ENCODE measurements at regions not wholly inside any gene's neighbourhood (a gene's known extent, or its start where the extent isn't known, plus 50 kb on each side); places are given as distances from the start of the nearest gene placed in this dataset.

DNA sequence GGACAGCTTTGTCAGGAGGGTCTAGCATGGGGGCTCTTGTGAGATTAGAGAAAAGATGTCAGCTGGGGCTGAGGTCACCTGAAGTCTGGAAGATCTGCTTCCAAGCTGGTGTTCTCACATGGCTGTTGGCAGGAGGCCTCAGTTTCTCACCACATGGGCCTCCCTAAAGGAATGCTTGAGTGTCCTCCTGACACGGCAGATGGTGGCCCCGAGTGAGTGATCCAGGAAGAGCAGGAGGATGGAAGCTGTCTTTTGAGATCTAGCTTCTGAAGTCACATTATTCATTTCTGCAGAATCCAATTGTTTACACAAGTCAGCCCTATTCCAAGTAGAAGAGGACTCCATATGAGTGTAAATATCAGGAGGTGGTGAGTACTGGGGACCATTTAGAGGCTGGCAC lies 344.0 kb upstream of the PROK2 start:
- Mint-ChIP-seq H3K4me1 (ENCODE audit: low read depth in 2 of 2) (no peaks in the 10 kb centered on the region), H3K27ac (no peak overlapping the region), H3K36me3 (no peaks in the 10 kb centered on the region)

DNA sequence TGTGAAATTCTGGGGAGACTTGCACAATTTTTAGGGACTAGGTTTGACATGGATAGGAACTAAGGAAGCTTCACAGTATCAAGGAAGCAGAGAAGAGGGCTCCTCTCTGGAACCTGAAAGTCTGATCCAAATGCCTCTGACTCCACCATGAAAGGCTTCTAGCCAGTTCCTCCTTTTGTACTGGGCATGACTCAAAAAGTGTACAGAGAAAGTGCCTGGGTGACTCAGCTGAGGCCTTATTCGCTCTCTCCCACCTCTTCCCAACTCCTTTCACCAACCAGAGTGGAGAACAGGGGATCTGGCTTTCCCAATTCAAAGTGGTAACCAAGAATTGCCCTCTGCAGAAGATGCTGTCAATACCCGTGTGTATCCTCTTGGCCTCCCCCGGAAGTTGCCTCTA lies 342.9 kb upstream of the PROK2 start:
- no peak for ATAC-seq
- Mint-ChIP-seq H3K9me3 (no peaks in the 10 kb centered on the region), H3K27me3 (peaks cover 8 to 22% of the 10 kb centered on the region in 2 donors), H3K4me1 (ENCODE audit: low read depth in 2 of 2) (no peaks in the 10 kb centered on the region), H3K36me3 (no peaks in the 10 kb centered on the region), H3K27ac (no peak overlapping the region), H3K4me3 (no peak overlapping the region)
- DNase-seq (ENCODE audit: low spot score), result no peak

More for the DNA sequence above, 344.0 kb upstream of the PROK2 start:
- H3K27me3 Mint-ChIP-seq, result peaks cover 5 to 27% of the 10 kb centered on the region in 2 donors
- ATAC-seq (no peak), DNase-seq (ENCODE audit: low spot score) (no peak)
- no peak overlapping the region for H3K4me3 Mint-ChIP-seq
- H3K9me3 Mint-ChIP-seq, result no peaks in the 10 kb centered on the region

DNA sequence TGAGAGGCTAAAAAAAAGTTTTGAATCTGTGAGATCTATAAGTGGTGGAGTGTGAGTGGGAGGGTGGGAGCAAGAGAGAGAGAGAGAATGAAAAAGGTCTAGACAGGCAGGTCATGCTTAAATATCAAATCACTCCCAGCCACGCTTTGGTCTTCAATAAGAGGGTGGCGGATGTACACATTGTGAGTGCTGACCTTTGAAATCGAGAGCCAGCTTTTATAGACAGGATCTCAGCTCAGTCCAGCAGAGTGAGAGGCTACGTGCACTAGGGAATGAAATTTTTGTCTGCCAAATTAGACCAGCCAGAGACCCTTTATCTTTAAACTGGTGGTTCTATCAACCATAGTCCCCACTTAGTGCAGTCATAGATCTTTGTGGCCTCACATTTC lies 342.3 kb upstream of the PROK2 start:
- no peak overlapping the region for H3K27ac Mint-ChIP-seq
- H3K27me3 Mint-ChIP-seq, result peaks cover 8 to 22% of the 10 kb centered on the region in 2 donors
- H3K9me3 Mint-ChIP-seq, result no peaks in the 10 kb centered on the region
- no peak for DNase-seq (ENCODE audit: low spot score)
- ATAC-seq, result no peak
- no peaks in the 10 kb centered on the region for H3K4me1 Mint-ChIP-seq (ENCODE audit: low read depth in 2 of 2)
- no peak overlapping the region for H3K4me3 Mint-ChIP-seq
- no peaks in the 10 kb centered on the region for H3K36me3 Mint-ChIP-seq

DNA sequence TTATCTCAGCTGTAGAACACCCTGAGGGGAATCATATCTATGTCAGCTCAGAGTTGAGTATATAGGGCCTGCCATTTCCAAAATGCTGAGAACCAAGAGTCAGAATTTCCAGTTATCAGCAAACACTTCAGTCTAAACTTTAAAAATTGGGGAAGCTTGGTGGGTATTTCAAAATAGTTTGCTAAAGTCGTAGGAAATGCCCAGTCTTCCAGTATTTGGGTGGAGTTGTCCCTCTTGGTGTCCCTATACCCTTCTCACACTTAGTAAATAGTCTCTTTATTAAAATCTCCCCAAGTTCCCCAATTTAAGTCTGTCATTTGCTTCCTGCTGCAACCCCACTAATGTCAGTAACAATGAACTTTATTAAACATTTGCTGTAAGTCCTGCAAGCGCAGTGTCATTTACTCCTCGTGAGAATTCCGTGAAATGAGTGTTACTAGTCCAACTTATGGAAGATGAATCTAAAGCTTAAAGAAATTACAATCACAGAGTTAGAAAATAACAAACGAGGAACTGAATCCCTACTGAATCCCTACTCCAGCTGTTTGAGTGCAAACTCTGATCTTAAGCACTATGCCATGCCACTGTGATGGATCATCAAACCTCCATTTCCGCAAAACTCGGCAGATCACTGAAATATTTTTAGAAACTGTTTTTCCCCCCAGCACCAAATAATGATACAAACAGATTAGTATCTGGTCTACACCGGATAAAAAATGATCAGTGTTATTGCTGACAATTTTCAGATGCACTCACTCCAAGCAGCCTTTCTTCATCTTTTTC lies 341.7 kb upstream of the PROK2 start:
- Mint-ChIP-seq H3K4me1 (ENCODE audit: low read depth in 2 of 2) (no peaks in the 10 kb centered on the region), H3K27ac (no peak overlapping the region), H3K4me3 (no peak overlapping the region), H3K9me3 (no peaks in the 10 kb centered on the region), H3K36me3 (no peaks in the 10 kb centered on the region), H3K27me3 (peaks cover 8 to 22% of the 10 kb centered on the region in 2 donors)
- ATAC-seq (no peak), DNase-seq (ENCODE audit: low spot score) (no peak)

DNA sequence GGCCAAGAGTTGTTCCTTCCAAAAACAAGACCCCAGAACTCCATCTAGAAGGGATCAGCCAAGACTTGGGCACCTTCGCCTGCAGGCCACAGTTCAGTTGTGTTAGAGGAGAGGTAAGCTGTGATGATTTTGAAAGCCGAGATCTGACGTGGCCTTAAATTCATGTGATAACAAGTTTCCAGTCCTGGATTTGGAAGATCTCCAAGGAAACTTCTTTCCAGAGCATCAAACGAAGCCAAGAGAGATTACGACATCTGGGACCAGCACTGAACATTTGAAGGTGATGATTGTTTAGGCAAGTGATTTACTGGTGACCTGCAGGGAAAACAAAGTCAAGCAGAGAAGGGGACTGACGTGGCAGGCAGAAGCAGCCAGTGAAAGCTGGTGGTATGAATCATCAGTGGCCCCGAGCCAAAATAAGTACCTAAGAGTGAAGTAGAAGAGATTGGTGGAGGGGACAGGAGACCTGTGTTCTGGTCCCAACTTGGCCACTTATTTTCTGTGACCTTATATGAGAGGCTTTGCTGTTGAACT lies 339.0 kb upstream of the PROK2 start:
- no peak for DNase-seq (ENCODE audit: low spot score)
- Mint-ChIP-seq H3K4me3 (no peak overlapping the region), H3K27ac (no peak overlapping the region), H3K27me3 (peaks cover 8 to 27% of the 10 kb centered on the region in 2 donors), H3K4me1 (ENCODE audit: low read depth in 2 of 2) (no peaks in the 10 kb centered on the region), H3K9me3 (no peaks in the 10 kb centered on the region), H3K36me3 (no peaks in the 10 kb centered on the region)
- peak in 1 of 2 donors; percentile 17 for ATAC-seq

DNA sequence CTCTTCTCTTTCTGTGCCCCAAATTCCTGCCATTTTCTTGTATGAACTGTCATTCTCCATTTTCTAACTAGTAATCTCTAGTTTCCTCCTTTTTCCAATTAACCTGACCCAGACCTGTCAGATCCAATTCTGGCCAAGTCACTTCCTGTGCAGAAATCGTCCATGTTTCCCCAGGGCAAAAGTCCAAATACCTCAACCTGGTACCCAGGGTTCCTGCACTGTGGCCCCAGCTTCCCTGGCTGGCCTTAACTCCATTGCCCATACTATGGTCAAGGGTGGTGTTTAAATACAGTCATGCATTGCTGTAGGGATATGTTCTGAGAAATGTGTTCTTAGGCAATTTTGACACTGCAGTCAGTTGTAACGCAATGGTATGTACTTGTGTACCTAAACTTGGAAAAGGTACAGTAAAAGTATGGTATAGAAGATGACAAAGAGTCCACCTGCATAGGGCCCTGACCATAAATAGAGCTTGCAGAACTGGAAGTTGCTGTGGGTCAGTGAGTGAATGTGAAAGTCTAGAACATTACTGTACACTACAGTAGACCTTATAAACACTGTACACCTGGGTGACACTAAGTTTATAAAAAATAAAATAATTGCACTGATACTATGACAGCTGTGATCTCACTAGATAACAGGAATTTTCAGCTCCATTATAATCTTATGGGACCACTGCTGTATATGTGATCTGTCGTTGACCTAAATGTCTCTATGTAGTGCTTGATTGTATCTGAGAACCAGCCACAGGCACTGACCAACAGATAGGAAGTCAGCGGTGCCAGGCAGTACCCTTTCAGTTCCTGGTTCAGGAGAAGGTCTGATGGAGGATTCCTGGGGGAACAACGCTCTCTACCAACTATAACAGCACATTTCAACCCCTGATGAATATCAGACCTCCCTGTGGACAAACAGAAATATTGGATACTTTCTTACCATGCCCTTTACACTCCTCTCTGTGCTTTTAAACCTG lies 336.1 kb upstream of the PROK2 start:
- H3K36me3 Mint-ChIP-seq, result no peaks in the 10 kb centered on the region
- H3K4me3 Mint-ChIP-seq, result no peak overlapping the region
- H3K27me3 Mint-ChIP-seq, result peaks cover 5 to 17% of the 10 kb centered on the region in 2 donors
- H3K9me3 Mint-ChIP-seq, result no peaks in the 10 kb centered on the region
- H3K4me1 Mint-ChIP-seq (ENCODE audit: low read depth in 2 of 2), result no peaks in the 10 kb centered on the region
- no peak for ATAC-seq
- DNase-seq (ENCODE audit: low spot score), result no peak
- no peak overlapping the region for H3K27ac Mint-ChIP-seq

DNA sequence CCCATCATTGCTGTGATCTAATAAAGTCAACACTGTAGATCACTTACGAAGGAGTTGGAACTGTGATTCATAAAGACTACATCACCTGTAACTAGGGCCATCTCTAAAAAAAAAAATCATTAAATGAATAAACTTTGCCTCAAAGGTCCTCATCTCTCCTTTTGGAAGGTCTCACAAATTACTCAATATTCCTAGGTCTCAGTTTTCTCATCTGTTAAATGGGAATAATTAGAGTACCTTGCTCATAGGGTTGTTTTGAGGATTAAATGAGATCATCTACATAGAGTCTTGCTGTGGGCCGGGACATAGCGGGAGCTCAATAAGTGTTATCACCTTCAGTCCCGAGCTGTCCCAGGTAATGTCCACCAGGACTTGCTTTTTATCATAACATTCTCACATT lies 335.1 kb upstream of the PROK2 start:
- no peaks in the 10 kb centered on the region for H3K9me3 Mint-ChIP-seq
- H3K27ac Mint-ChIP-seq, result no peak overlapping the region
- peaks cover 3 to 17% of the 10 kb centered on the region in 2 donors for H3K27me3 Mint-ChIP-seq
- no peaks in the 10 kb centered on the region for H3K4me1 Mint-ChIP-seq (ENCODE audit: low read depth in 2 of 2)
- DNase-seq (ENCODE audit: low spot score) (no peak), ATAC-seq (no peak)
- H3K36me3 Mint-ChIP-seq, result no peaks in the 10 kb centered on the region
- H3K4me3 Mint-ChIP-seq, result no peak overlapping the region

DNA sequence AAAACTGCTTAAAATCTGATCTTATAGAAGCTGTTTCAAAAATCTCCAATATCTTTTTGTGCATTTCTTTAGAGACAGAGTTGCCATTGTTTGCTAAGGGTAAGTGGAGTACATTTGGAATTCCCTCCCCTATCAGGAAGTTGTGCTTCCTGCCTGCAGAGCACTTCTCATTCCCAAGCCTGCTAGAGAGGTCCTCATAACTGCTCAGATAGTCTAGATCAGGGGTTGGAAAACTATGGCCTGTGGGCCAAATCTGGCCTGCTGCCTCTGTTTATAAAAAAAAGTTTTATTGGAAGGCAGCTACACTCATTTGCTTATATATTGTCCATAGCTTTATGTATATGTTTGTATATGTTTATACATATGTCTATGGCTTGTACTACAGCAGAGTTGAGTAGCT lies 333.7 kb upstream of the PROK2 start:
- no peaks in the 10 kb centered on the region for H3K9me3 Mint-ChIP-seq
- H3K4me3 Mint-ChIP-seq, result no peak overlapping the region
- H3K27me3 Mint-ChIP-seq, result peaks cover 1 to 12% of the 10 kb centered on the region in 2 donors
- H3K36me3 Mint-ChIP-seq, result no peaks in the 10 kb centered on the region
- ATAC-seq (no peak), DNase-seq (ENCODE audit: low spot score) (no peak)
- no peak overlapping the region for H3K27ac Mint-ChIP-seq
- no peaks in the 10 kb centered on the region for H3K4me1 Mint-ChIP-seq (ENCODE audit: low read depth in 2 of 2)

DNA sequence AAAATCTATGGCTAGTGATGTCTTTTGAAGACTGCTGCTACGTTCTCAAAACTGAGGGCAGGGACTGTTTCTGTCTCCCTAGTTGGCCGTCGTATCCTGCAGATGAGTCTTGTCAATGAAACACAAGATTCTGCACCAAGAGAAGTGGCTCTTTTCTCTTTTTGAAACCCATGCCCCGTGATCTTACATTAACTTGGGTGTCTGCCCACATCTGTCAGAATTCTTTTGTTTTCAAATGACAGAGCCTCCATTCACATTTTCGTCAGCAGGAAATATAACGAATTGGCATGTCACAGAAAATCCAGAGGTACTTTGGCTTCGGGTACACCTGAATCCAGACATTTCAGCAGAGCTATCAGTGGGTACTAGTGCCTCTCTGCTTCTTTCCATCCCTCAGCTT lies 331.3 kb upstream of the PROK2 start:
- Mint-ChIP-seq H3K9me3 (no peaks in the 10 kb centered on the region), H3K4me1 (ENCODE audit: low read depth in 2 of 2) (no peaks in the 10 kb centered on the region), H3K27me3 (peaks cover 3 to 17% of the 10 kb centered on the region in 2 donors), H3K27ac (no peak overlapping the region), H3K4me3 (no peak overlapping the region), H3K36me3 (no peaks in the 10 kb centered on the region)
- ATAC-seq (no peak), DNase-seq (ENCODE audit: low spot score) (no peak)

DNA sequence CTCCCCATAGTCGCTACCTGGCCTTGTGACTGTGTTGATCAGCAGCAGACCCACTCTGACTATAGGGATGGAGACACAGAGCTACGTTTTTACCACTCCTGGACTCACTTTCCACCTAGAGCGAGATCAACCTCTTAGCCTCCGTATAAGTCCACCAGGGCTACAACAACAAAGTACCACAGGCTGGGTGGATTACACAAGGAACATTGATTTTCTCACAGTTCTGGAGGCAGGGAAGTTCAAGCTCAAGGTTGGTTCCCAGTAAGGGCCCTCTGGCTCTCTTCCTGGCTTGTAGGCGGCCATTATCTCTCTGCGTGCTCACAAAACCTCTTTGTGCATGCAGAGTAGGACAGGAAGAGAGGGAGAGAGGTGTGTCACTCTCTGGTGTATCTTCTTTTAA lies 330.4 kb upstream of the PROK2 start:
- DNase-seq (ENCODE audit: low spot score) (no peak), ATAC-seq (no peak)
- H3K36me3 Mint-ChIP-seq, result no peaks in the 10 kb centered on the region
- H3K9me3 Mint-ChIP-seq, result no peaks in the 10 kb centered on the region
- peaks cover 3 to 11% of the 10 kb centered on the region in 2 donors for H3K27me3 Mint-ChIP-seq
- H3K4me3 Mint-ChIP-seq, result no peak overlapping the region
- H3K27ac Mint-ChIP-seq, result no peak overlapping the region
- H3K4me1 Mint-ChIP-seq (ENCODE audit: low read depth in 2 of 2), result no peaks in the 10 kb centered on the region

DNA sequence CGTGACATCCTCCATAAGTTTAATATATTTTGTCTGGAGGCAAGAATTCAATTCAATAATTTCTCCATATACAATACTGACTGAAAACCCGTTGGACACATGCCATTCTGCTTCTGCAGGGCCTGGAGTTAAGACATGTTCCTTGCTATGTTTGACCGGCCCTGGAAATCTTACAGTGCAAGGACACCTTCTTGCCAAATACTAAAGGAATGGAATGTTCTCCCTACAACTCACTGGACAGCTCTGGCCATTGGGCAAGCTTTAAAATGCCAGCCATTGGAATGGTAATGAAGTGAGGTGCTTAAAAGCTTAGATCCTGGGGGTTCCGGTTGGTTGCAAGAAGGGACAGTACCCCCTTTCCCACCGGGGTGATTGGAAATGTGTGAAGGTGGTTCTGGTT lies 329.8 kb upstream of the PROK2 start:
- Mint-ChIP-seq H3K27ac (no peak overlapping the region), H3K4me1 (ENCODE audit: low read depth in 2 of 2) (no peaks in the 10 kb centered on the region), H3K9me3 (no peaks in the 10 kb centered on the region), H3K4me3 (no peak overlapping the region), H3K27me3 (peaks cover 3 to 11% of the 10 kb centered on the region in 2 donors), H3K36me3 (no peaks in the 10 kb centered on the region)
- DNase-seq (ENCODE audit: low spot score) (no peak), ATAC-seq (no peak)

DNA sequence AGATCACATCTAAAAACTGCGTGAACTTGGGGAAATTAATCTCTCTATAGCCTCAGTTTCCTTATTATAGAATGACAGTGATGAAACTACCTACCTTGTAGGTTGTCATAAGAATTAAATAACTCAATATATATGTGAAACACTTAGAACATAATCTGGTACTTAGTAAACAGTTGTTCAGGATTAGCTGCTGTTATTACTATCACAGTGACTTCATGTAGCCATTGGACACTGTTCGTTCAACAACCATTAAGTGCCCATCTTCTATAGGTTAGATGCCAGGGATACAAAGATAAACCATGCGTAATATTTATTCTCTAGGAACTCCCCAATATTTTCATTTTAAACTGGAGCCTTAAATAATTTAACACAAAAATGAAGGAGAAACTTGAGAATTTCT lies 329.0 kb upstream of the PROK2 start:
- no peaks in the 10 kb centered on the region for H3K4me1 Mint-ChIP-seq (ENCODE audit: low read depth in 2 of 2)
- no peaks in the 10 kb centered on the region for H3K9me3 Mint-ChIP-seq
- H3K36me3 Mint-ChIP-seq, result no peaks in the 10 kb centered on the region
- ATAC-seq (no peak), DNase-seq (ENCODE audit: low spot score) (no peak)
- no peak overlapping the region for H3K27ac Mint-ChIP-seq
- peaks cover 5 to 16% of the 10 kb centered on the region in 2 donors for H3K27me3 Mint-ChIP-seq
- H3K4me3 Mint-ChIP-seq, result no peak overlapping the region

DNA sequence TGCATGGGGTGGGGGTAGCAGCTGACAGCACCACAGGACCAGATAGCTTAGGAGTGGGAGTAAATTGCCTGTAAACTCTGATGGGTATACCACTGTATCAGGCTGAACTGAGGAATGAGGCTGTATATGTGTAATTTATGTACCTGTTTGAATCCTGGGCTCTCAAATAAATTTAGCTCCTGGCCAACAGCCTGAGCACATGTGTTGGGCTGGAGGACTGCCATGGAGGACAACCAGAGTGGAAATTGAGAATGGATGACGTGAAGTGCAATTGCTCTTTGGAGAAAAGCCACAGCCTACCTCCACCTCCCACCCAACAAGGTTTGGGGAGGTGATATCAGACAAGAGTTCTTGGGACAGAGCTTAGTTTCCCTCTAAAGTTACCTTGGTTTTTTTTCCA lies 328.6 kb upstream of the PROK2 start:
- ATAC-seq, result peak in 1 of 2 donors; percentile 4
- no peak overlapping the region for H3K4me3 Mint-ChIP-seq
- no peaks in the 10 kb centered on the region for H3K4me1 Mint-ChIP-seq (ENCODE audit: low read depth in 2 of 2)

DNA sequence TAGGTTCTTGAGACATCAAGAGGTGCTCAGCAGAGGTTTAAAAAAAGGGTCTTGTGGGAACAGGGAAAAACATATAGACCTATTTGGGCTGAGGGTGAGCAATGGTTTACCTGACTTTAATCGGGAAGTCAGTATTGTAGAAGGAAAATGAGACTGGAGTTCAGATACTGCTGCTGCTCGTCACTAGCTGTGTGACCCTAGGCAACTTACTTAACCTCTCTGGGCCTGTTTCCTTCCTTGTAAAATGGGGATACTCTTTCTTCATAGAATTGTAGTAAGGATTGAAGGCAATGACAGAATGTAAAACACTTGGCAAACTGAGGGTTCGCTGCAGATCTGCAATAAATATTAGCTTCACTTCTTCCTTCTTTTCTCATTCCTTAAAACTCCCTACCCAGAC lies 327.5 kb upstream of the PROK2 start:
- H3K27ac Mint-ChIP-seq, result no peak overlapping the region
- ATAC-seq (no peak), DNase-seq (ENCODE audit: low spot score) (no peak)
- no peaks in the 10 kb centered on the region for H3K36me3 Mint-ChIP-seq
- H3K4me1 Mint-ChIP-seq (ENCODE audit: low read depth in 2 of 2), result no peaks in the 10 kb centered on the region
- peaks cover 6 to 19% of the 10 kb centered on the region in 2 donors for H3K27me3 Mint-ChIP-seq
- H3K9me3 Mint-ChIP-seq, result no peaks in the 10 kb centered on the region
- H3K4me3 Mint-ChIP-seq, result no peak overlapping the region

More for the DNA sequence above, 328.6 kb upstream of the PROK2 start:
- Mint-ChIP-seq H3K27ac (no peak overlapping the region), H3K36me3 (no peaks in the 10 kb centered on the region), H3K9me3 (no peaks in the 10 kb centered on the region), H3K27me3 (peaks cover 6 to 19% of the 10 kb centered on the region in 2 donors)
- no peak for DNase-seq (ENCODE audit: low spot score)
